SJSA1 (cell line): ENCODE measurements at regions not wholly inside any gene's neighbourhood (a gene's known extent, or its start where the extent isn't known, plus 50 kb on each side); places are given as distances from the start of the nearest gene placed in this dataset.

Experiments used
- DNase-seq, 2 experiments: peaks; one replicate each; pipeline ENCODE4 v3.0.0-alpha.2; 2015 to 2020; ENCODE audit warnings: low spot score in 2 of 2, low read depth in 1 of 2
- H3K27ac ChIP-seq: fragments of 250-450 bp; sonication (Bioruptor Pico); 2 replicates; pipeline ENCODE4 v1.5.1; 2020; ENCODE audit warnings: mild to moderate bottlenecking, moderate library complexity
- H3K27me3 ChIP-seq: fragments of 250-450 bp; sonication (Bioruptor Pico); replicated peaks from 2 replicates; pipeline ENCODE4 v1.5.1; 2020; ENCODE audit warnings: mild to moderate bottlenecking, moderate library complexity
- H3K36me3 ChIP-seq: fragments of 250-450 bp; sonication (Bioruptor Pico); 2 replicates; pipeline ENCODE4 v1.5.1; 2020; ENCODE audit warnings: mild to moderate bottlenecking
- H3K4me1 ChIP-seq: fragments of 250-450 bp; sonication (Bioruptor Pico); replicated peaks from 2 replicates; pipeline ENCODE4 v1.6.1; 2021; ENCODE audit warnings: mild to moderate bottlenecking
- H3K4me3 ChIP-seq: fragments of 250-450 bp; sonication (Bioruptor Pico); 2 replicates; pipeline ENCODE4 v1.5.1; 2020; ENCODE audit warnings: mild to moderate bottlenecking
- H3K9me3 ChIP-seq: fragments of 250-450 bp; sonication (Bioruptor Pico); replicated peaks from 2 replicates; pipeline ENCODE4 v1.5.1; 2020; ENCODE audit warnings: mild to moderate bottlenecking

DNA sequence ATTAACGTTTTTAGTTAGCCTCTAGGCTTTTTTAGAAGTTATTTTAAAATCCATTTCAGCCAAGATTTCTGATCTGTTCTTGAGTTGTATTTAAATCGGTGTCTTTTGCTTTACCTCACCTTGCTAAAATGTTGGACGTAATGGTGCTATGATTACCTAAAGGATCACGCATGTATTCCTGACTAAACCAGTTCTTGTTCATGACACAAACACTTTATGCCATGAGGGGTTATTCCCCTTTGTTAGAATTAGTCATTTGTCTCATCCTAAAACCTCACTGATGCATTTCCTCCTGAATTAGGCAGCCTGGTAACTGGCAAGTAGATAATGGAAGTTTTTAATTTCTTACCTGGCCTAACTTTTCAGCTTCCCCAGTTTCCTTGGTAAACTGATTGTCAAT is 185.4 kb upstream of the TANK start:
- H3K27me3 ChIP-seq = no peaks in the 10 kb centered on the region
- H3K9me3 ChIP-seq = no peaks in the 10 kb centered on the region
- H3K4me1 ChIP-seq = no peaks in the 10 kb centered on the region
- no peak overlapping the region for H3K4me3 ChIP-seq
- no peaks in the 10 kb centered on the region for H3K36me3 ChIP-seq
- DNase-seq = no peak
- H3K27ac ChIP-seq = no peak overlapping the region

DNA sequence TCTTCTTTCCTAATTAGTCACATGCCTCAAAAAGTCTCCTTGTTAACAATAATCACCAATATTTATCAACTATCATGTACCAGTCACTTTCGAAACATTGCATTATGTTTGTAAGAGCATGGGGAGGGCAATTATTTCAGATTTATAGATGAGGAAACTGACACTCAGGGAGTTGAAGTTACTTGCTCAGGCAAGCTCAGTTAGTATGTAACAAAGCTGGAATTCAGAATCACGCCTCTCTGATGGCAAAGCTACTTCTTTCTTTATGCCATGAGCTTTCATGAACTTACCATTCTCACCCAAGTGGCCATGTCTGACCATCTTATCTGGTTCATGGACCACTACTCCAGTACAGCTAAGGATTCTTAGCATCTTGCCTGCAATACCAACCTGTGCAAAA is 183.4 kb upstream of the TANK start:
- no peaks in the 10 kb centered on the region for H3K27me3 ChIP-seq
- H3K4me1 ChIP-seq = no peaks in the 10 kb centered on the region
- DNase-seq = no peak
- no peak overlapping the region for H3K4me3 ChIP-seq
- H3K36me3 ChIP-seq = no peaks in the 10 kb centered on the region
- H3K9me3 ChIP-seq = no peaks in the 10 kb centered on the region
- H3K27ac ChIP-seq = no peak overlapping the region

DNA sequence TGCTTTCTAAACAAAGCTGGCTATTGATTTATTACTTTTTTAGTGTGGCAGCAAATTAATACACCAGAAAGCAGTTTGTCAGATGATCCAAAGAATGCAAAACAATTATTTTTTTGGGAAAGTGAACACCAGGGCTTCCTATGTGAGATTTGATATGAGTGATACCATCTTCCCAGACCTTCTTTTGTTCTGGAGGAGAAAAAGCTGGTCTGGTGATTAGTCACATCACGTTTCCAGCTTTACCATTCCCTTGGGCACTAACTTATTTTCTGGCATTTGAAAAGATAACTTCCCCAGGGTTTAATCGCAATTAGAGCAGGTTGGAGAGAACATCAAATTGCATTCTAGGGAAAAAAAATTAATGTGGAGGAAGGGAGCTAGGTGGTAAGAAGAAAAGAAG is 182.9 kb upstream of the TANK start:
- H3K27ac ChIP-seq = no peak overlapping the region
- no peaks in the 10 kb centered on the region for H3K4me1 ChIP-seq
- H3K4me3 ChIP-seq = no peak overlapping the region
- H3K9me3 ChIP-seq = no peaks in the 10 kb centered on the region
- DNase-seq = no peak
- no peaks in the 10 kb centered on the region for H3K36me3 ChIP-seq
- H3K27me3 ChIP-seq = no peaks in the 10 kb centered on the region

DNA sequence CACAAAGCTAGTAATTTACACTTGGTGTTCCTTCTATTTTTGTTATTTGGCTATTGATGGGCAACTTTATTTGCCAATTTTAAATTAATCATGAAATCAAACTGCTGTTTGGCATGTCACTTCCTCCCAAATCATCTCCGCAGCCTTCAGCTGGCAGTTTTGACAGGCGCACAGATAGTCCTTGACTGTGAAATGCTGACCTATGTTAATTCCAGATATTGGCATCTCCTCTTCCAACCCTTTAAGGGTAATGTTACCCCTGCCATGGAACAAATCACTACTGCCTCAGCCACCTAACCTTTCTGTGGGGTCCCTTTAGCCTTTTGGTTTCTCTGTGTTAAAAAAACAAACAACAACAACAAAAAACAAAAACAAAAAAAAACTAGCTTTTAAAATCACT is 182.4 kb upstream of the TANK start:
- Histone ChIP-seq H3K9me3 (no peaks in the 10 kb centered on the region), H3K36me3 (no peaks in the 10 kb centered on the region), H3K4me1 (no peaks in the 10 kb centered on the region), H3K27ac (no peak overlapping the region), H3K4me3 (no peak overlapping the region), H3K27me3 (no peaks in the 10 kb centered on the region)
- DNase-seq = no peak

DNA sequence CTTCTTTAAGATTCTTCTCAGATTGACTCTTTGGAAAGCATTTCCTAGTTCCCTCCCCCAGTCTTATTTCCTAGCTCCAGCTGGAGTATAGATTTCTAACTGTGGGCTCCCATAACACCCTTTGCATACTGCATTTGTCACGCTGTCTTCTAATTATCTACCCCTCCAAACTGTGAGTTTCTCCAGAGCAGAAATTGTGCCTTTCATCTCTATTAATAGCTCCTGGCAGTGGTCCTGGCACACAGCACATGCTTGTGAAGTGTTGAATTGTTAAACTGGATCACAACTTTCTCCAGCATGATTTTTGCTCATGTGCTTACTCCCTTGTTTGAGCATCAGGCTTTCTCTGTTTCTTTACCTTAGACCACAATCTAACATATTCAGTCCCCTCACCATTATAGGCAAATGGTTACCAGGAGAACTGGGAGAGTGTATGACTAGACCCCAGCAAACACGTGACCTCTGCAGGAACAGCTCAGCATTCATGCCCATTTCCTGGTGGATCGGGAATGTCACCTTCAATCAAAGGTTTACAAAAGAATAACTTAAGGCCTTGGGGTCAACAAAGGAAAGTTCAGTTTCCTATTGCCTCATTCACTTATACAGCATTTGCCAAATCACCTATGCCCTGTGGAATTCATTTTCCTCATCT is 175.7 kb upstream of the TANK start:
- H3K4me3 ChIP-seq = no peak overlapping the region
- no peak for DNase-seq
- no peak overlapping the region for H3K27ac ChIP-seq
- H3K4me1 ChIP-seq = no peaks in the 10 kb centered on the region
- H3K36me3 ChIP-seq = no peaks in the 10 kb centered on the region
- no peaks in the 10 kb centered on the region for H3K27me3 ChIP-seq
- no peaks in the 10 kb centered on the region for H3K9me3 ChIP-seq

DNA sequence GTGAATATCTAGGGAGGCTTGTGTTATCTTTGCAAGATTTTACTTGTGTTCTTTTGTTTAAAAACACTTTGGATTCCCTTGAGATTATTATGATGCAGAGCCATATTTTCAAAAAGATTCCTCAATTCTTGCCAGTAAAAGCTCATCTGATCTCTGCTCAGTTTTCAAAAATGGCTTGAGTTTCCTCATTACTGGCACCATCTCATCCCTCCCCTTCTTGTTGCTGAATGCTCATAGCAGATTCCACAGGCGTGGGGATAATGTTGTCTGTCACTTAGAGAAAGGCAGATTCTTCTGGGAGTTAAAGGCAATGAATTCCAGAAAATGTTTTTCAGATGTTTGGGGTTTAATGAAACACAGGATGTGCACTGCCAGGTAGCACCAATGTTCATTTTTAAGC is 170.4 kb upstream of the TANK start:
- Histone ChIP-seq H3K36me3 (no peaks in the 10 kb centered on the region), H3K27me3 (no peaks in the 10 kb centered on the region), H3K9me3 (no peaks in the 10 kb centered on the region), H3K27ac (no peak overlapping the region), H3K4me1 (0 out of 2 replicates have a peak, but pooled peaks cover 4% of the 10 kb centered on the region), H3K4me3 (no peak overlapping the region)
- DNase-seq = no peak

DNA sequence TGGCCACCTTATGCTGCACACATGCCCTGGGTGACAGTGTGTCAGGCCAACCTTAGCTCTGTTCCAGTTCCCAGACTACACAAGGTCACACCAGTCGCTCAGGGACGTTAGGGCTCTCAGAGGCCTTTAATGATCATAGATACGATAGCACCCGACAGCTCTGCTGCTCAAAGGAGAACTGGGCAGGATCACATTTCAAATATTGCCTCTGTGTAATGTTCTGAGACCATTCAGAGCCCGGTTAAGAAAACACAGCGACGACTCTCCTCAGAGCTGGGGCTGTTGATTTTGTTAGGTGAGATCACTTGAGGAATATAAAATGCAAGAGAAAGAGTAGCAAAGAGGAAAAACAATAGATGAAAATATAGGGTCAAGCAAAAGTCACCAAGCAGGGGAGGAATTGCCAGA is 166.6 kb upstream of the TANK start:
- no peaks in the 10 kb centered on the region for H3K9me3 ChIP-seq
- no peak overlapping the region for H3K27ac ChIP-seq

DNA sequence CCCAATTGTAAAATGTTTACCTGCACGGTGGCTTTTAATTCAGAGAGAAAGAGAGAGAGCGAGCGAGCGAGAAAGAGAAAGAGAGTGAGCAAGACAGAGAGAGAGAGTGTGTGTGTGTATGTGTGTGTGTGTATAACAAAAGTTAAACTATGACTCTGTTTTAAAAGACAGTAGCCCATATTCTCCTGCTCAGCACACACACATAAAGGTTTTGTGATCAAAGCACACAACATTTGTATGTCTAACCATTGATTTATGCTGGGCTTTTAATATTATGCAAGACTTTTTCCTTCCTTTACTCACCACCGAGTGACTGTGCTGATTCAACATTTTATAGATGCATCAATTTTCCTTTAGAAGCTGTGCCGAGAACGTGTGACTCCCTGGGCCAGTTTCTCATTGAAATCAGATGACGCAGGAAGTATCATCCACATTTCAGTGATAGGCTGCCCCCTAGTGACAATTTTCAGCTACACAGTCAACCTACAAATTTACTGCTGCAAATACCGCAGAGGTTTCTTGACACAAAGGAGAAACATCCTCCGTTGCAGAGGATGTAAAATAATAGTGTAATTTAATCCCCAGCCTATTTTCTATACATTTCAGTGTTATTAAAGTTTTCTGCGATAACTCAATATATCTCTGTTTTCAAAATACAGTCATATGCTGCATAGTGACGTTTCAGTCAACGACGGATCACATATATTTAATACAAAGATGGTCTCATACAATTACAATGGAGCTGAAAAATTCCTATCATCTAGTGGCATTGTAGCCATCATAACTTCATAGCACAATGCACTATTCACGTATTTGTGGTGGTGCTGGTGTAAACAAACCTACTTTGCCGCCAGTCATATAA is 165.9 kb upstream of the TANK start:
- DNase-seq = peak; percentile 74 to 76

More for the DNA sequence above, 166.6 kb upstream of the TANK start:
- H3K4me3 ChIP-seq = no peak overlapping the region
- DNase-seq = no peak
- 0 out of 2 replicates have a peak, but pooled peaks cover 4% of the 10 kb centered on the region for H3K4me1 ChIP-seq
- no peaks in the 10 kb centered on the region for H3K27me3 ChIP-seq
- H3K36me3 ChIP-seq = no peaks in the 10 kb centered on the region

DNA sequence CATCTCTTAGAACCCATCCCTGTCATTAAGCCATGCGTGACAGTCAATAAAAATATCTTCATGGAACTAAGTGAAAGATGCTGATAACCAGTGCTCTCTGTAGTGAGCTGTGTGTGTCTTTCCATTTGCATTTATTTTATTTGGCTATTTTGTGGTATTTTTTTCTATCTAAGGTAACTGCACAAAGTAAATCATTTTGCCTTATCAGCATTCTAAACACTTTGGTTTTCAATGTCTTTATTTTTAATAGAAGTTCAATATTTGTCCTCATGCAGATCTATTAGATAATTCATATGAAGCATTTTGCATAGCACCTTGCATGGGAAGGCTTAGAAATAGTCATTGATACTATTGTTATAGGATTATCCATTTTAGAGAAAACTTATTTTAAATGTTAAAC is 163.6 kb upstream of the TANK start:
- no peak for DNase-seq
- H3K36me3 ChIP-seq = no peaks in the 10 kb centered on the region
- H3K4me1 ChIP-seq = 0 out of 2 replicates have a peak, but pooled peaks cover 4% of the 10 kb centered on the region
- no peaks in the 10 kb centered on the region for H3K27me3 ChIP-seq
- H3K4me3 ChIP-seq = no peak overlapping the region
- H3K27ac ChIP-seq = no peak overlapping the region
- no peaks in the 10 kb centered on the region for H3K9me3 ChIP-seq

More for the DNA sequence above, 165.9 kb upstream of the TANK start:
- no peak overlapping the region for H3K27ac ChIP-seq
- 0 out of 2 replicates have a peak, but pooled peaks cover 4% of the 10 kb centered on the region for H3K4me1 ChIP-seq
- no peaks in the 10 kb centered on the region for H3K36me3 ChIP-seq
- no peaks in the 10 kb centered on the region for H3K9me3 ChIP-seq
- H3K27me3 ChIP-seq = no peaks in the 10 kb centered on the region
- no peak overlapping the region; the same call in 1 of the 2 replicates for H3K4me3 ChIP-seq

DNA sequence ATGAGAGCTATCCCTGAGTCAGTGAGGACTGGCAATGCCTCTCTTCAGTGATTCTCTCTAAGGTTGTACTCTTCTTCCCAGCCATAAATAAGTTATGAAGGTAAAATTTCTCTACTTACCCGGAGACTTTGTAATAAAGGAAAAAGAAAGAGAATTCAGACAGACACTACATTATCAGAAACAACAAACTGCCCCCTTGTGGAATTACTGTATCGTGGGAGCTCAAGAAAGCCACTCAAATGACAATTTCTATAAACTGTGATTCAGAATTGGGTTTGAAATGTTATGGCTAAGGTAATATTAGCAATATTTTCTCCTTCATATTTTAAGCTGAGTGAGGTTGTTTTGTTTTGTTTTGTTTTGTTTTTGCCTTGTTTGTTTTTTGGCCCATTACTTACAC is 155.8 kb upstream of the TANK start:
- no peaks in the 10 kb centered on the region for H3K9me3 ChIP-seq
- H3K4me3 ChIP-seq = no peak overlapping the region
- H3K27ac ChIP-seq = no peak overlapping the region
- H3K27me3 ChIP-seq = no peaks in the 10 kb centered on the region
- DNase-seq = peak in 1 of 2 experiments; percentile 19
- H3K36me3 ChIP-seq = no peaks in the 10 kb centered on the region
- no peaks in the 10 kb centered on the region for H3K4me1 ChIP-seq

DNA sequence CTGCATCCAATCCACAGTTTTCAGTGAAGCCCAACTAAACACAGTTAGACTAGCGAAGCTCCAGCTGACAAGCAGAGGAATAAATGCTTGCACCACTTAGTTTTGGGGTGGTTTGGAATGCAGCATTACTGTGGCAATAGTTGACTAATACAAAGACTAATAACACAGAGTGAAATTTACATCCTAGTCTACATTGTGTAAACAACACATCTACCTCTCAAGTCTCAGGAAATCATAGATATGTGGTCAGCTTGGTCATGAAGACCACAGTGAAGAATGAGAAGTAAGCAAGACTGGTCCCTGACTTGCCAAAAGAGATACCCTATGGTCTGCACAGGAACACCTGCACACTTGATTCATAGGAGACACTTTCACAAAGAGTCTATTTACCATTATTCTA is 155.1 kb upstream of the TANK start:
- H3K4me3 ChIP-seq = no peak overlapping the region
- no peak for DNase-seq

DNA sequence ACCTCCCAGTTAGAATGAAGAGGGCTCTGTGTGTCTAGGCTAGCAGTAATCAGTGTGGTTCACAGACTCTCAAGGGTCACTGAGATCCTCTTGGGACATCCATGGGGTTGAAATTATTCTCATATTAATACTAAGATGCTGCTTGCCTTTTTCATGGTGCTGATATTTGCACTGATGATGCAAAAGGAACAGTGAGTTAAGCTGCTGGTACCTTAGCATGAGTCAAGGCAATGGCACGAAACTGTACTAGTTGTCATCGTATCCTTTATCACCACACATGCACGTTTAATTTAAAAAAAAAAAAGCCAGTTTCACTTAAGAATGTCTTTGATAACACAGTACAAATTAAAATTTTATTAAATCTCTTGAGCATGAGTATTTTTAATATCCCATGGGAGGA is 151.9 kb upstream of the TANK start:
- Histone ChIP-seq H3K9me3 (no peaks in the 10 kb centered on the region), H3K4me3 (no peak overlapping the region), H3K27me3 (no peaks in the 10 kb centered on the region), H3K36me3 (no peaks in the 10 kb centered on the region), H3K4me1 (no peaks in the 10 kb centered on the region), H3K27ac (no peak overlapping the region)
- no peak for DNase-seq

More for the DNA sequence above, 155.1 kb upstream of the TANK start:
- H3K27ac ChIP-seq = no peak overlapping the region
- H3K36me3 ChIP-seq = no peaks in the 10 kb centered on the region
- no peaks in the 10 kb centered on the region for H3K4me1 ChIP-seq
- H3K9me3 ChIP-seq = no peaks in the 10 kb centered on the region
- H3K27me3 ChIP-seq = no peaks in the 10 kb centered on the region

DNA sequence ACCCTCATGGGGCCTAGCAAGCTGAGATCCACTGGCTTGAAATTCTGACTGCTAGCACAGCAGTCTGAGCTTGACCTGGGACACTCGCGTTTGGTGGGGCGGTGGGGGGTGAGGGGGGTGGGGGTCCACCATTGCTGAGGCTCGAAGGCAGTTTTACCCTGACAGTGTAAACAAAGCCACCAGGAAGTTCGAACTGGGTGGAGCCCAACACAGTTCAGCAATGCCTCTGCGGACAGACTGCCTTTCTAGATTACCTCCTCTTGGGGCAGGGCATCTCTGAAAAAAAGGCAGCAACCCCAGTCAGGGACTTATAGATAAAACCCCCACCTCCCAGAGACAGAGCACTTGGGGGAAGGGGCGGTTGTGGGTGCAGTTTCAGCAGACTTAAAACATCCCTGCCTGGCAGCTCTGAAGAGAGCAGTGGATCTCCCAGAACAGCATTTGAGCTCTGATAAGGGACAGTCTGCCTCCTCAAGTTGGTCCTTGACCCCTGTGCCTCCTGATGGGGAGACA is 149.7 kb upstream of the TANK start:
- no peak overlapping the region for H3K27ac ChIP-seq
- H3K4me3 ChIP-seq = no peak overlapping the region
- no peak for DNase-seq
- H3K27me3 ChIP-seq = no peaks in the 10 kb centered on the region
- no peaks in the 10 kb centered on the region for H3K4me1 ChIP-seq
- no peaks in the 10 kb centered on the region for H3K9me3 ChIP-seq
- H3K36me3 ChIP-seq = no peaks in the 10 kb centered on the region

DNA sequence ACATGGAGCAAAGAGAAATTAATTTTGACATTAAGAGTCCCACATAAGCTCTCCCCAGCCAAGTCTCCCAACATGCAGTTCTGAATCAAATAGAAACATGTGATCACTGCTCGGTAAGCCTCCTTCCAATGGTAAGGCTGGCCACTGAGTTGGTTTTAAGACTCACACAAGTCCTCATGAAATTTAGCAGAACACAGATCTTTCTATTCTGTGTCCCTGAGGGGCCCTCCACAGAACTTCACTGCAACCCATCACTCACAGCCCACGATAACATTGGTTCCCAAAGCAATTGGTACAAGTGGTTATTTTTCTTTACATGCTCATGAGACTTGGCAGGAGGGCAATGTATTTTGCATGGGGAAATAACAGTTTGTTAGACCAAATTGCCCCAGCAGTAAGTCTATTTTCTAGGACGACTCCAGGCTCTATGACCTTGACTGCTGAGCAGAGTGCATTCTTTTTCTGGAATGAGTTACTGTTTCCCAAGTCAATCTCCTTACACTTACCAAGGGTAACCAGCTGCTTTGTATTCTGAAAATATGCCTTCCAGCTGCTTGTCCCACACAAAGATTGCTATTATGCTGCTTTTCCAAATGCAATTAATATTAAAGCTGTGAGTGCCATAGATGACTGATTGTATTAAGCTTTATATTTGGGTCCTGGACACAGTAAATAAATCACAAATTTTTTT is 142.3 kb upstream of the TANK start:
- Histone ChIP-seq H3K4me3 (no peak overlapping the region), H3K27ac (no peak overlapping the region), H3K9me3 (0 out of 2 replicates have a peak, but pooled peaks cover 3% of the 10 kb centered on the region), H3K27me3 (no peaks in the 10 kb centered on the region), H3K36me3 (no peaks in the 10 kb centered on the region), H3K4me1 (no peaks in the 10 kb centered on the region)
- DNase-seq = no peak
